ENCODE measurements at regions not wholly inside any gene's neighbourhood (a gene's known extent, or its start where the extent isn't known, plus 50 kb on each side); places are given as distances from the start of the nearest gene placed in this dataset.

DNA sequence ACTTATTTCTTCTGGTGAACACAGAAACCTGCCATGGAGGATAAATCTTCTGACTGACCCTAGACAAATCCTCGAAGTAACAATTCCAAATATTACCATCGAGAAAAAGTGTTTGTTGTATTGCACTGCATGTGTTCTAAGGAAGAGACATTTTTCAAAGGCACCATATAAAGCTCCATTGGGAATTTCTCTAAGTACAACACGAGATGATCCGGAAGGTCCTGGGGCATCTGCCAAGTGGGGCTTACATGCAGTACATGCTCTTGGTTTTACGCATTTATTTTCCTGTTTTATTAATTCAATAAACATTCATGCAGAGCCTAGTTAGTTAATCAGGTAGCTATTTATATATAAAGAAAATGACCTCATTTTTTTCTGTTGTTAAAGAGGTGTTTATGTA, 692.0 kb upstream of the IGFBP3 start:
- no peak overlapping the region for H3K9ac ChIP-seq
- no peaks in the 10 kb centered on the region for H3K27me3 ChIP-seq (ENCODE audit: insufficient read depth, low read depth)
- H3K4me2 ChIP-seq, result no peak overlapping the region
- no peak for TF ChIP-seq CTCF (conservative IDR thresholded peaks at IDR 0.05; ENCODE audit: low read depth, low read length)
- no peak overlapping the region for H3K27ac ChIP-seq
- no peaks in the 10 kb centered on the region for H3K79me2 ChIP-seq (ENCODE audit: insufficient read depth, low read depth)
- no peak overlapping the region for H3K4me3 ChIP-seq (IDR thresholded peaks at IDR 0.05; ENCODE audit: insufficient read depth, low read depth, low read length)
- H4K20me1 ChIP-seq (ENCODE audit: insufficient read depth), result no peaks in the 10 kb centered on the region
- H3K4me1 ChIP-seq (ENCODE audit: low read depth, poor library complexity, severe bottlenecking), result no peaks in the 10 kb centered on the region
- no peaks in the 10 kb centered on the region for H3K36me3 ChIP-seq (ENCODE audit: insufficient read depth)
- H2AFZ ChIP-seq (ENCODE audit: low read depth), result no peak overlapping the region

GRCh38 chr7:46611508-46611907, 690.4 kb upstream of the IGFBP3 start:
- Histone ChIP-seq H3K4me3 (IDR thresholded peaks at IDR 0.05; ENCODE audit: insufficient read depth, low read depth, low read length) (no peak overlapping the region), H3K4me2 (no peak overlapping the region), H2AFZ (ENCODE audit: low read depth) (no peak overlapping the region), H3K36me3 (ENCODE audit: insufficient read depth) (no peaks in the 10 kb centered on the region), H4K20me1 (ENCODE audit: insufficient read depth) (no peaks in the 10 kb centered on the region), H3K9ac (no peak overlapping the region), H3K79me2 (ENCODE audit: insufficient read depth, low read depth) (no peaks in the 10 kb centered on the region), H3K4me1 (ENCODE audit: low read depth, poor library complexity, severe bottlenecking) (no peaks in the 10 kb centered on the region), H3K27ac (no peak overlapping the region), H3K27me3 (ENCODE audit: insufficient read depth, low read depth) (no peaks in the 10 kb centered on the region)
- TF ChIP-seq CTCF (conservative IDR thresholded peaks at IDR 0.05; ENCODE audit: low read depth, low read length), result no peak

DNA sequence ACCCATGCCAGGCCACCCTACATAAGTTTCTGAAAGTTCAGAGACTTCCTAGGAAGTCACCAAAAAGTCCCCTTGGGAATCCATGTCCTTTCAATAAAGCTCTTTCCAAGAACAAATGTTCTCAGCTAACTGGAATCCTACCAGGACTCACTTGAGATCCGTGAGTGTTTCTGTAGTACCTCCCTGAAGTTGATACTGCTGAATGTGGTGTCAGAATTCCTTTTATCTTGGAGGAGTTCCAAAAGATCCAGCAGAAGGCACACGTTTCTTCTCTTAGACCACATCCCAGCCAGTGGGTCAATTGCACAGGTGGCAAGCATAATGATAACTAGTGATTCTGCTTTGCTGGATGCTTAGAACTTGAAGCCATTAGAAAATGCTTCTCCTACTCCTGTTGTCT, 689.7 kb upstream of the IGFBP3 start:
- H3K4me3 ChIP-seq (IDR thresholded peaks at IDR 0.05; ENCODE audit: insufficient read depth, low read depth, low read length), result no peak overlapping the region
- H3K9ac ChIP-seq, result no peak overlapping the region
- TF ChIP-seq CTCF (conservative IDR thresholded peaks at IDR 0.05; ENCODE audit: low read depth, low read length), result no peak
- no peak overlapping the region for H3K4me2 ChIP-seq
- H2AFZ ChIP-seq (ENCODE audit: low read depth), result no peak overlapping the region
- H3K4me1 ChIP-seq (ENCODE audit: low read depth, poor library complexity, severe bottlenecking), result no peaks in the 10 kb centered on the region
- H3K27ac ChIP-seq, result no peak overlapping the region
- H4K20me1 ChIP-seq (ENCODE audit: insufficient read depth), result no peaks in the 10 kb centered on the region
- no peaks in the 10 kb centered on the region for H3K79me2 ChIP-seq (ENCODE audit: insufficient read depth, low read depth)
- no peaks in the 10 kb centered on the region for H3K36me3 ChIP-seq (ENCODE audit: insufficient read depth)
- no peaks in the 10 kb centered on the region for H3K27me3 ChIP-seq (ENCODE audit: insufficient read depth, low read depth)

GRCh38 chr7:46607176-46607575, 686.1 kb upstream of the IGFBP3 start:
- H3K27ac ChIP-seq, result no peak overlapping the region
- H3K9ac ChIP-seq, result no peak overlapping the region
- no peak overlapping the region for H2AFZ ChIP-seq (ENCODE audit: low read depth)
- no peaks in the 10 kb centered on the region for H3K36me3 ChIP-seq (ENCODE audit: insufficient read depth)
- no peaks in the 10 kb centered on the region for H3K79me2 ChIP-seq (ENCODE audit: insufficient read depth, low read depth)
- H3K4me1 ChIP-seq (ENCODE audit: low read depth, poor library complexity, severe bottlenecking), result no peaks in the 10 kb centered on the region
- TF ChIP-seq CTCF (conservative IDR thresholded peaks at IDR 0.05; ENCODE audit: low read depth, low read length), result no peak
- H3K27me3 ChIP-seq (ENCODE audit: insufficient read depth, low read depth), result no peaks in the 10 kb centered on the region
- H3K4me3 ChIP-seq (IDR thresholded peaks at IDR 0.05; ENCODE audit: insufficient read depth, low read depth, low read length), result no peak overlapping the region
- H3K4me2 ChIP-seq, result no peak overlapping the region
- no peaks in the 10 kb centered on the region for H4K20me1 ChIP-seq (ENCODE audit: insufficient read depth)

DNA sequence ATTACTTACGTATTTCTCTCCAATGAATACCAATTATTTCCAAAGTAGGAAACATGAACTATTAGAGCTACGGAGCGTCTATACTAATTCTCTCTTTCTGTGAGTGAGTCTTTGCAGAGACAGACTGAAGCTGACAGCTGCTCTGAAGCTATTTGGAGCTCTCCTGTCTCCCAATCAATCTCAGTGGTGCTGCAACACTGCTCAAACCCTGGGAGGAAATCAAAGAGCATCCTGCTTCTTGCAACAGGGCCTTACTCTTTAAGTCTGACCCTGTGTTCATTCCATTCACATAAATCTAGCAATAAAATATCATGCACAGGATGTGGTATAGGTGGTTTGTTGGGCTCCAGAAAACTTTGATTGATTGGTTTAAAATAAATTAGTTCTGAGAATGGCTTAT, 685.7 kb upstream of the IGFBP3 start:
- H3K9ac ChIP-seq, result no peak overlapping the region
- no peak for TF ChIP-seq CTCF (conservative IDR thresholded peaks at IDR 0.05; ENCODE audit: low read depth, low read length)
- no peaks in the 10 kb centered on the region for H4K20me1 ChIP-seq (ENCODE audit: insufficient read depth)
- no peak overlapping the region for H3K4me3 ChIP-seq (IDR thresholded peaks at IDR 0.05; ENCODE audit: insufficient read depth, low read depth, low read length)
- H3K4me2 ChIP-seq, result no peak overlapping the region
- no peak overlapping the region for H2AFZ ChIP-seq (ENCODE audit: low read depth)
- H3K36me3 ChIP-seq (ENCODE audit: insufficient read depth), result no peaks in the 10 kb centered on the region
- no peaks in the 10 kb centered on the region for H3K4me1 ChIP-seq (ENCODE audit: low read depth, poor library complexity, severe bottlenecking)
- no peaks in the 10 kb centered on the region for H3K79me2 ChIP-seq (ENCODE audit: insufficient read depth, low read depth)
- H3K27me3 ChIP-seq (ENCODE audit: insufficient read depth, low read depth), result no peaks in the 10 kb centered on the region
- H3K27ac ChIP-seq, result no peak overlapping the region
